Ovary (tissue), 3 donors: ENCODE measurements at regions not wholly inside any gene's neighbourhood (a gene's known extent, or its start where the extent isn't known, plus 50 kb on each side); places are given as distances from the start of the nearest gene placed in this dataset.

Source experiments
- CTCF ChIP-seq, 3 donors: fragments of 450-650 bp in 2 of 3; fragments of 200-600 bp in 1 of 3; IDR thresholded peaks; one replicate each; pipeline versions ENCODE4 v1.5.1 to v1.8.0; 2016 to 2022; ENCODE audit warnings: antibody characterized with exemption in 3 of 3, mild to moderate bottlenecking in 1 of 3
- EP300 ChIP-seq: sonication (generic); formaldehyde crosslinking; IDR thresholded peaks from one replicate; pipeline ENCODE4 v1.6.1; 2017; ENCODE audit warnings: antibody characterized with exemption
- POLR2A ChIP-seq: fragments of 450-650 bp; IDR thresholded peaks from one replicate; pipeline ENCODE4 v1.6.1; 2017; ENCODE audit warnings: antibody characterized with exemption, mild to moderate bottlenecking, moderate library complexity
- donor health status: DM: no; HTN: no; CAD: no.

DNA sequence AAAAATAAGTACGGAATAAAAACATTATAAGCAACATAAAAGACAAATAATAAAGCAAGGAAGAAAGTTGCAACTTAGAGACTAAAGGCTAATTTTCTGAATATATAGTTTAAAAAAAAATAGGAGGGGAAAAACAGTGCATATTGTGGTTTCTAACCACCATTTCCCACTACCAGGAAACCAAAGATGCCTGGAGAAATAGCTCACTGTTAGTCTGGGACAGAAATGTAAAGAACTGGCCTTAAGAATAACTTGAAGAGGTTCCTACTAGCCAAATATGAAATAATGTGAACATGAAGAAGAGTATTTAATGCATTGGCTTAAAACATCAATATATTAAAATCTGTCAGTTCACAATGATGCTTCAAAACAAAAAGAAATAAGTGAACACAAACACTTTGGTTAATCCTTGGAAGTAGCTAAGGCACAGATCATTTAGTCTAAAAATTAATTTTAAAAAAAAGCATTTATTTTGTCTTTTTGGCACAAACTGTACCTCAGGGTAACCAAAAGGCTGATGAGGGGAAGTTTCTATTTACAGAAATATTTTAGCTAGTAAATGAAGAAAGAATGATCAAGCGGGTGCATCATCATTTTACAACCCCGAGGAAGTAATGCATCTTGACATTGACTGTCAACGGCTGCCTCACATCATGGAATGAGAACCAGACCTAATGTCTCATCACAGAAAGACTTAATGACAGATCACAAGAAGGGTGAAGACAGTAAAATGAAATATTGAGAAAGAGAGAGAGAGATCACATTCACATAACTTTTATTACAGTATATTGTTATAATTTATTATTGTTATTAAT, 297.2 kb upstream of the LDB2 start:
- TF ChIP-seq CTCF (IDR thresholded peaks at IDR 0.05) (no peak), POLR2A (no peak), EP300 (no peak)
